SU-DHL-6 (cell line): ENCODE measurements at regions not wholly inside any gene's neighbourhood (a gene's known extent, or its start where the extent isn't known, plus 50 kb on each side); places are given as distances from the start of the nearest gene placed in this dataset.

ENCODE experiments used
- EZH2phosphoT487 ChIP-seq: fragments of 200-600 bp; sonication (generic), shearing (Covaris generic); conservative IDR thresholded peaks from 2 replicates; pipeline ENCODE4 v1.6.1; 2018; ENCODE audit warnings: mild to moderate bottlenecking, antibody characterized with exemption, low read length, moderate library complexity, mixed read lengths
- TF ChIP-seq, protein P1 (sequence below): fragments of 200-600 bp; sonication (generic); IDR thresholded peaks from one replicate; pipeline ENCODE4 v1.5.1; 2017; ENCODE audit warnings: antibody characterized with exemption, mild to moderate bottlenecking, low read length, moderate library complexity; ENCODE audit not compliant: insufficient read depth, poor library complexity, severe bottlenecking

DNA sequence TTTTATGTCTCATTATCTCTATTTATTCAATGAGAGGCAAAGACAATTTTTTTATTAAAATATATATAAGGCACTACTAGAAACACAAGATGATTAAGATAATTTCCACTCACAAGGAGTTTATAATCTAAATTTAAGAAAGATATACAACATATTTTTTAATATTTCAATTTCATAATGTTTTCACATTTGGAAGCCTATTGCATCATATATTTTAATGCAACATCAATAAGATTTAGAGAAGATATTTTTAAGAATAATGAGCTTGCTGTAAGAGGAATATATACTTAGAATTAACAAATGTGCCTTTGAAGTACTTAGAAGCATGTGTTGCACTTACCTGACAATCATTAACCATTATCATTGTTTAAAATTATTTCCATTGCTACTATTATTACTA is 597.7 kb upstream of the BTBD3 start:
- TF ChIP-seq, protein P1, sequence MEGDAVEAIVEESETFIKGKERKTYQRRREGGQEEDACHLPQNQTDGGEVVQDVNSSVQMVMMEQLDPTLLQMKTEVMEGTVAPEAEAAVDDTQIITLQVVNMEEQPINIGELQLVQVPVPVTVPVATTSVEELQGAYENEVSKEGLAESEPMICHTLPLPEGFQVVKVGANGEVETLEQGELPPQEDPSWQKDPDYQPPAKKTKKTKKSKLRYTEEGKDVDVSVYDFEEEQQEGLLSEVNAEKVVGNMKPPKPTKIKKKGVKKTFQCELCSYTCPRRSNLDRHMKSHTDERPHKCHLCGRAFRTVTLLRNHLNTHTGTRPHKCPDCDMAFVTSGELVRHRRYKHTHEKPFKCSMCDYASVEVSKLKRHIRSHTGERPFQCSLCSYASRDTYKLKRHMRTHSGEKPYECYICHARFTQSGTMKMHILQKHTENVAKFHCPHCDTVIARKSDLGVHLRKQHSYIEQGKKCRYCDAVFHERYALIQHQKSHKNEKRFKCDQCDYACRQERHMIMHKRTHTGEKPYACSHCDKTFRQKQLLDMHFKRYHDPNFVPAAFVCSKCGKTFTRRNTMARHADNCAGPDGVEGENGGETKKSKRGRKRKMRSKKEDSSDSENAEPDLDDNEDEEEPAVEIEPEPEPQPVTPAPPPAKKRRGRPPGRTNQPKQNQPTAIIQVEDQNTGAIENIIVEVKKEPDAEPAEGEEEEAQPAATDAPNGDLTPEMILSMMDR = no peak
- TF ChIP-seq EZH2phosphoT487 = no peak
